ENCODE measurements at regions not wholly inside any gene's neighbourhood (a gene's known extent, or its start where the extent isn't known, plus 50 kb on each side); places are given as distances from the start of the nearest gene placed in this dataset.

DNA sequence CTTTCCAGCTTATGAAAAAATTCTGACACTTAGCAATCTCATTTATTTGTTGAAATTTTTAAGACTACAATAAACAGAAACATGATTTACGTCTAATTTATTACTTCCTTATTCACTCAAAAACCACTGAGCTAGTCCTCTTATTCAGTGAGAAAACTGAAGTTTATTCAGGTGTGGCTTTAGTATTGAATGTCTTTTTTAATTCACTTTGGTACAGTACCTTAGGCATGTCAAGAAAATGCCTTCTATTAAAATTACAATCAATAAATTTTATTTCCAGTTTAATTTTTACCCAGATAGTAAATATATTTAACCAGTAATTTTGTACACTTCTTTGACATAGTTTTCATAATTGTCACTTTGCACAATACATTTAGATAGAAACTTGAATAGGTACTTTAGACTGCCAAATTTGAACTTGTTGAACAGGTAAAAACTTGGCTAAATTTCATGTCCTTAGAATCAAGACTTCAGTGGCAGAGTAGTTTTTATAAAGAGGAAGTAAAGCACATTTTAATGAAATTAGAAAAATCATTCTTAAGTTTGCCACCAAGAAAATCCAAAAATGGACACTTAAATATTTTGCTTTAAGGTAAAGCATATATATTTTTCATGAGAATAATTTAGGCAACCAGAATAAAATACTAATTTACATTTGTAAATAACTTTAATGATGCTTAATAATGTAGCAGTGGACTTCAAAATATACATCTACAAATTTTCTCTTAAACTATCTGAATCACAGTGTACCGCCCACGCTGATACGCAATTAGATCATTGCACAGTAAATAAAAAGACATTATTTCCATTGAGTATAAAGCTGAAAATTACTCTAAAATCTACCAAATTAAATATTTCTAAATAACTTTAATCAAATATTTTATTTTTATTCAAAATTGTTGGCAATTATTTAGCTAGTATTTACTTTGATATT lies 159.1 kb downstream of the RASSF9 start:
- H3K4me3 ChIP-seq (ENCODE audit: low read depth, low read length), result no peak overlapping the region
- DNase-seq (ENCODE audit: low read depth), result no peak
- TF ChIP-seq, protein P1, sequence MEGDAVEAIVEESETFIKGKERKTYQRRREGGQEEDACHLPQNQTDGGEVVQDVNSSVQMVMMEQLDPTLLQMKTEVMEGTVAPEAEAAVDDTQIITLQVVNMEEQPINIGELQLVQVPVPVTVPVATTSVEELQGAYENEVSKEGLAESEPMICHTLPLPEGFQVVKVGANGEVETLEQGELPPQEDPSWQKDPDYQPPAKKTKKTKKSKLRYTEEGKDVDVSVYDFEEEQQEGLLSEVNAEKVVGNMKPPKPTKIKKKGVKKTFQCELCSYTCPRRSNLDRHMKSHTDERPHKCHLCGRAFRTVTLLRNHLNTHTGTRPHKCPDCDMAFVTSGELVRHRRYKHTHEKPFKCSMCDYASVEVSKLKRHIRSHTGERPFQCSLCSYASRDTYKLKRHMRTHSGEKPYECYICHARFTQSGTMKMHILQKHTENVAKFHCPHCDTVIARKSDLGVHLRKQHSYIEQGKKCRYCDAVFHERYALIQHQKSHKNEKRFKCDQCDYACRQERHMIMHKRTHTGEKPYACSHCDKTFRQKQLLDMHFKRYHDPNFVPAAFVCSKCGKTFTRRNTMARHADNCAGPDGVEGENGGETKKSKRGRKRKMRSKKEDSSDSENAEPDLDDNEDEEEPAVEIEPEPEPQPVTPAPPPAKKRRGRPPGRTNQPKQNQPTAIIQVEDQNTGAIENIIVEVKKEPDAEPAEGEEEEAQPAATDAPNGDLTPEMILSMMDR (IDR thresholded peaks at IDR 0.05; ENCODE audit: low read depth, low read length, missing control alignments), result no peak

DNA sequence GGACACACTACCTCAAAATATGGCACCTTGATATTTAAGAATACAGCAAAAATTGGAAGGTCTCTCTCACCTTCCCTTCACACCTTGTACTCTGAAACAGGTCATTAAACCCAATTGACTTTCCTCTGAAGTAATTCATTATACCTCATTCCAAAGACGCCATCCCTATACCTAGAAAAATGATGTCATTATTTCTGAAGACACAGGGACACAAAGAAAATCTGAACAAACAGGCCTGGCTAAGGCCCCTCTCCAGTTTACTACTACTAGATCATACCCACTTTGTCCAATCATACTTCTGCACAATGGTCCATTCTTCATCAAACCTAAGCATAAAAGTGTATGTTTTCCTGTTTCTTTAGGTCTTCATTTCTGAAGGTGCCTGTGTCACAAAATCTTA lies 156.9 kb downstream of the RASSF9 start:
- TF ChIP-seq, protein P1 (IDR thresholded peaks at IDR 0.05; ENCODE audit: low read depth, low read length, missing control alignments), result no peak
- no peak for DNase-seq (ENCODE audit: low read depth)
- no peak overlapping the region for H3K4me3 ChIP-seq (ENCODE audit: low read depth, low read length)

DNA sequence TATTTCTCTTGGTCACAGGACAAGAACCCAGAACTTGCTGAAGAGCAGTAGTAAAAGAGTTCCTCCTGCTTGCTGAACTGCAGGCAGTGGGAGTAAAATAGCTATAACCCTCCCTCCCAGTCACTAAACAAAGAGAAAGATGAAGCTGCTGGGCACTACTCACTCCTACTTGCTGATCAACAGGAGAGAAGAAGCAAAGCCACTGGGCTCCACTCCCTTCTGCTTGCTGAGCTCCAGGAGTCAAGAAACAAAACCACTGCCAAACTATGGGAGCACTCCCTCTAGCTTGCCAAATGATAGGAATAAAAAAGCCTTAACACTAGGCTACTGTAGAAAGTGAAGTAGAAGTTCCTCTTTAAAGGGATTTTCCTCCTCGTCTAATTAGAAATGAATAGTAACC lies 155.3 kb downstream of the RASSF9 start:
- H3K4me3 ChIP-seq (ENCODE audit: low read depth, low read length), result no peak overlapping the region
- TF ChIP-seq, protein P1 (IDR thresholded peaks at IDR 0.05; ENCODE audit: low read depth, low read length, missing control alignments), result no peak
- no peak for DNase-seq (ENCODE audit: low read depth)

DNA sequence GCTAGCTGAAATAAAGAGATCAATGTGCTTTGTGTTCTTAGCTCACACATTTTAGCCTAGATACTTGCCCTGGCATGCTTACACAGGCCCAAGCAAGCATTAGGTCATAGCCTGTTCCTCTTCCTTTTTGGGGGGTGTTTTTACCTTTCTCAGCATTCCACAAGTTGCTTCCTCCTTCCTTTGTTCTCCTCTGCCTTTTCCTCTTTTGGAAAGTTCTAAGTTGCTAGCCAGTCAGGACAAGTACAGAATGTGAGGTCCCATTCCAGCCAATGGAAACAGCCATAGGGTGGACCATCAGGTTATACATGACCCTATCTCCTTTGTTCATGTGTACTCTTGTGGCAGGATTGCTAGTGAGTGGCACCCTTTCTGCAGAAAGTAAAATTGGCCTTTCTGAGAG lies 154.9 kb downstream of the RASSF9 start:
- no peak for DNase-seq (ENCODE audit: low read depth)
- TF ChIP-seq, protein P1 (IDR thresholded peaks at IDR 0.05; ENCODE audit: low read depth, low read length, missing control alignments), result no peak
- H3K4me3 ChIP-seq (ENCODE audit: low read depth, low read length), result no peak overlapping the region

DNA sequence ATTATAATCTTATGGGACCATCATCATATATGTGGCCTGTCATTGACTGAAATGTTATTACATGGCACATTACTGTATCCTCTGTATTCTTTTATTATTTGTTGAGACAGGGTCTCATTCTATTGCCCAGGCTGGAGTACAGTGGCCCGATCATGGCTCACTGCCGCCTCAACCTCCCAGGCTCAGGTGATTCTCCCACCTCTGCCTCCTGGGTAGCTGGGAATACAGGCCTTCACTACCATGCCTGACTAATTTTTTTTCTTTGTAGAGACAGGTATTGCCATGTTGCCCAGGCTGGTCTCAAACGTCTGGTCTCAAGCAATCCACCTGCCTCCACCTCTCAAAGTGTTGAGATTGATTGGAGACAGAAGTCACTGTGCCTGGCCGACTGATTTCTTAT lies 153.2 kb downstream of the RASSF9 start:
- H3K4me3 ChIP-seq (ENCODE audit: low read depth, low read length), result no peak overlapping the region
- TF ChIP-seq, protein P1 (IDR thresholded peaks at IDR 0.05; ENCODE audit: low read depth, low read length, missing control alignments), result no peak
- no peak for DNase-seq (ENCODE audit: low read depth)

DNA sequence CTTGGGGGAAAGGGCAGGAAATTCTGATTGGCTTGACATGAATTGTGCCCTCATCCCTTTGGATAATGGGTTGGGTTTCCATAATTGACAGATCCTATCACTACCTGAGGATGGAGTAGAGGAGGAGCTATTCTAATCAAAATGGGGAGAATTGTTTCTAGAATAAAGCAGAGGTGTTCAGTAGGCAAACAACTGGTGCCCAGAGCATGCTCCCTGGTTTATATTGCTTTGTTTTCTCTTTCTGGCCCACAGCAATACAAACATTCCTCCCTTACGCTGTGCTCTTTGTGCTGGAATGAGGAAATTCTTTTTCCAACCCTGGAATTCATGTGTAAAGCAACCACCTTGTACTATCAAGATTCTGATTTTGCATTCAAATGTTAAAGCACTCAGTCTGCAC lies 147.4 kb downstream of the RASSF9 start:
- no peak overlapping the region for H3K4me3 ChIP-seq (ENCODE audit: low read depth, low read length)
- TF ChIP-seq, protein P1 (IDR thresholded peaks at IDR 0.05; ENCODE audit: low read depth, low read length, missing control alignments), result no peak
- DNase-seq (ENCODE audit: low read depth), result no peak

DNA sequence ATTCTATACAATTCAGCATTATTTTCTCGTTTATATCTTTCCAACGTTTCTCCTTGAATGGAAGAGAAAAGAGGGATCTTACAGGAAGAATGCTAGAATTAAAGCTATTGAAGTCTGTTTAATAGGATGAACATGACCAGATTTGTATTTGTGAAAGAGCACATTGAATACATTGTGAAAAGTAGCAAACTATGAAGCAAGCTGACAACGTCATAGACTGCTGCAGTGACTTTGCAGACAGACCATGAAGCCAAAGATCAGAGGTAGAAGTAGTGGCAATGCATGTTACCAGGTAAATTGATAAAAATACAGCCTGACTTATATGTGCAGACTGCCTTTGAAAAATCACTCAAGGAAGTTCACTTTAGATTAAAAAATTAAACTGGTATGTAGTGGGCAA lies 146.1 kb downstream of the RASSF9 start:
- TF ChIP-seq, protein P1 (IDR thresholded peaks at IDR 0.05; ENCODE audit: low read depth, low read length, missing control alignments), result no peak
- H3K4me3 ChIP-seq (ENCODE audit: low read depth, low read length), result no peak overlapping the region
- DNase-seq (ENCODE audit: low read depth), result no peak
